ENCODE measurements at regions not wholly inside any gene's neighbourhood (a gene's known extent, or its start where the extent isn't known, plus 50 kb on each side); places are given as distances from the start of the nearest gene placed in this dataset.
"Not testable (repeated sequence)": the region's sequence is repeated elsewhere in the genome, so short reads cannot be mapped to it uniquely, and the experiment has no call there.

GRCh38 chr10:121316432-121316831 lies 281.8 kb downstream of the FGFR2 start:
- H3K4me3 Mint-ChIP-seq = no peak overlapping the region
- H3K4me1 Mint-ChIP-seq (ENCODE audit: low read depth in 2 of 2) = no peaks in the 10 kb centered on the region
- H3K27me3 Mint-ChIP-seq = peaks cover 2 to 11% of the 10 kb centered on the region in 2 donors
- H3K27ac Mint-ChIP-seq = no peak overlapping the region
- H3K36me3 Mint-ChIP-seq = no peaks in the 10 kb centered on the region
- H3K9me3 Mint-ChIP-seq = peaks cover 7% of the 10 kb centered on the region
- no peak for DNase-seq (ENCODE audit: low spot score)
- ATAC-seq = no peak

- H3K36me3 Mint-ChIP-seq = no peaks in the 10 kb centered on the region
- no peak overlapping the region for H3K4me3 Mint-ChIP-seq
- no peak for DNase-seq (ENCODE audit: low spot score)
- H3K27me3 Mint-ChIP-seq = peaks cover 2 to 11% of the 10 kb centered on the region in 2 donors
- H3K9me3 Mint-ChIP-seq = peaks cover 12% of the 10 kb centered on the region
- ATAC-seq = no peak
- H3K4me1 Mint-ChIP-seq (ENCODE audit: low read depth in 2 of 2) = no peaks in the 10 kb centered on the region
- no peak overlapping the region for H3K27ac Mint-ChIP-seq
Observed at GRCh38 chr10:121317374-121317773, 280.9 kb downstream of the FGFR2 start.

GRCh38 chr10:121322046-121322445 lies 276.2 kb downstream of the FGFR2 start:
- no peaks in the 10 kb centered on the region for H3K4me1 Mint-ChIP-seq (ENCODE audit: low read depth in 2 of 2)
- no peak overlapping the region for H3K27ac Mint-ChIP-seq
- H3K9me3 Mint-ChIP-seq = peaks cover 9% of the 10 kb centered on the region
- H3K27me3 Mint-ChIP-seq = peaks cover 5 to 15% of the 10 kb centered on the region in 2 donors
- no peak for DNase-seq (ENCODE audit: low spot score)
- no peaks in the 10 kb centered on the region for H3K36me3 Mint-ChIP-seq
- no peak for ATAC-seq
- no peak overlapping the region for H3K4me3 Mint-ChIP-seq

GRCh38 chr10:121322776-121323175 lies 275.5 kb downstream of the FGFR2 start:
- ATAC-seq = no peak
- Mint-ChIP-seq H3K4me3 (no peak overlapping the region), H3K9me3 (peaks cover 7% of the 10 kb centered on the region), H3K27me3 (peaks cover 5 to 15% of the 10 kb centered on the region in 2 donors), H3K4me1 (ENCODE audit: low read depth in 2 of 2) (no peaks in the 10 kb centered on the region), H3K27ac (no peak overlapping the region), H3K36me3 (no peaks in the 10 kb centered on the region)
- no peak for DNase-seq (ENCODE audit: low spot score)

- no peak for ATAC-seq
- Mint-ChIP-seq H3K4me3 (no peak overlapping the region), H3K9me3 (peaks cover 7% of the 10 kb centered on the region), H3K36me3 (no peaks in the 10 kb centered on the region), H3K4me1 (ENCODE audit: low read depth in 2 of 2) (no peaks in the 10 kb centered on the region), H3K27ac (no peak overlapping the region), H3K27me3 (peaks cover 5 to 15% of the 10 kb centered on the region in 2 donors)
- DNase-seq (ENCODE audit: low spot score) = no peak
Observed at GRCh38 chr10:121323443-121323842, 274.8 kb downstream of the FGFR2 start.

GRCh38 chr10:121324678-121325213 lies 273.5 kb downstream of the FGFR2 start:
- Mint-ChIP-seq H3K36me3 (no peaks in the 10 kb centered on the region), H3K9me3 (peaks cover 7% of the 10 kb centered on the region), H3K4me3 (no peak overlapping the region), H3K27ac (no peak overlapping the region), H3K27me3 (peaks cover 5 to 15% of the 10 kb centered on the region in 2 donors), H3K4me1 (ENCODE audit: low read depth in 2 of 2) (no peaks in the 10 kb centered on the region)
- no peak for DNase-seq (ENCODE audit: low spot score)
- ATAC-seq = no peak

GRCh38 chr10:121325490-121326231 lies 272.6 kb downstream of the FGFR2 start:
- Mint-ChIP-seq H3K36me3 (no peaks in the 10 kb centered on the region), H3K27ac (no peak overlapping the region), H3K9me3 (peaks cover 7% of the 10 kb centered on the region), H3K4me3 (no peak overlapping the region), H3K27me3 (peaks cover 8 to 20% of the 10 kb centered on the region in 2 donors), H3K4me1 (ENCODE audit: low read depth in 2 of 2) (no peaks in the 10 kb centered on the region)
- no peak for ATAC-seq
- DNase-seq (ENCODE audit: low spot score) = no peak

GRCh38 chr10:121326905-121327304 lies 271.3 kb downstream of the FGFR2 start:
- Mint-ChIP-seq H3K36me3 (no peaks in the 10 kb centered on the region), H3K9me3 (peaks cover 3% of the 10 kb centered on the region), H3K4me3 (no peak overlapping the region), H3K4me1 (ENCODE audit: low read depth in 2 of 2) (no peaks in the 10 kb centered on the region), H3K27me3 (peaks cover 6 to 16% of the 10 kb centered on the region in 2 donors), H3K27ac (no peak overlapping the region)
- DNase-seq (ENCODE audit: low spot score) = no peak
- no peak for ATAC-seq

- H3K9me3 Mint-ChIP-seq = peaks cover 3% of the 10 kb centered on the region
- no peak overlapping the region for H3K27ac Mint-ChIP-seq
- no peak for DNase-seq (ENCODE audit: low spot score)
- no peaks in the 10 kb centered on the region for H3K36me3 Mint-ChIP-seq
- H3K27me3 Mint-ChIP-seq = peaks cover 5 to 12% of the 10 kb centered on the region in 2 donors
- no peaks in the 10 kb centered on the region for H3K4me1 Mint-ChIP-seq (ENCODE audit: low read depth in 2 of 2)
- ATAC-seq = no peak
- no peak overlapping the region for H3K4me3 Mint-ChIP-seq
Observed at GRCh38 chr10:121327727-121328126, 270.5 kb downstream of the FGFR2 start.

- not testable (repeated sequence) for H3K9me3 Mint-ChIP-seq; H3K4me3 Mint-ChIP-seq; DNase-seq (ENCODE audit: low spot score); H3K27me3 Mint-ChIP-seq; H3K36me3 Mint-ChIP-seq; H3K27ac Mint-ChIP-seq; ATAC-seq; H3K4me1 Mint-ChIP-seq (ENCODE audit: low read depth in 2 of 2)
Observed at GRCh38 chr10:121329631-121330030, 268.6 kb downstream of the FGFR2 start.

- Mint-ChIP-seq H3K27ac (no peak overlapping the region), H3K4me1 (ENCODE audit: low read depth in 2 of 2) (no peaks in the 10 kb centered on the region)
- no peak for DNase-seq (ENCODE audit: low spot score)
Observed at GRCh38 chr10:121330563-121330962, 267.7 kb downstream of the FGFR2 start.

GRCh38 chr10:121332353-121332752 lies 265.9 kb downstream of the FGFR2 start:
- DNase-seq (ENCODE audit: low spot score) (no peak), ATAC-seq (no peak)
- no peak overlapping the region for H3K4me3 Mint-ChIP-seq
- no peak overlapping the region for H3K27ac Mint-ChIP-seq
- no peaks in the 10 kb centered on the region for H3K4me1 Mint-ChIP-seq (ENCODE audit: low read depth in 2 of 2)
- H3K9me3 Mint-ChIP-seq = peaks cover 4% of the 10 kb centered on the region
- peaks cover 3 to 8% of the 10 kb centered on the region in 2 donors for H3K27me3 Mint-ChIP-seq
- H3K36me3 Mint-ChIP-seq = no peaks in the 10 kb centered on the region

More at GRCh38 chr10:121330563-121330962, 267.7 kb downstream of the FGFR2 start:
- no peak for ATAC-seq
- peaks cover 3 to 8% of the 10 kb centered on the region in 2 donors for H3K27me3 Mint-ChIP-seq
- H3K36me3 Mint-ChIP-seq = no peaks in the 10 kb centered on the region
- no peak overlapping the region for H3K4me3 Mint-ChIP-seq
- H3K9me3 Mint-ChIP-seq = peaks cover 6% of the 10 kb centered on the region

- no peak overlapping the region for H3K27ac Mint-ChIP-seq
- DNase-seq (ENCODE audit: low spot score) (no peak), ATAC-seq (no peak)
- no peak overlapping the region for H3K4me3 Mint-ChIP-seq
- no peaks in the 10 kb centered on the region for H3K36me3 Mint-ChIP-seq
- H3K9me3 Mint-ChIP-seq = peaks cover 4% of the 10 kb centered on the region
- peaks cover 3 to 8% of the 10 kb centered on the region in 2 donors for H3K27me3 Mint-ChIP-seq
- H3K4me1 Mint-ChIP-seq (ENCODE audit: low read depth in 2 of 2) = no peaks in the 10 kb centered on the region
Observed at GRCh38 chr10:121332829-121333765, 265.1 kb downstream of the FGFR2 start.

Data from natural killer cell treated with Interleukin-12 subunit alpha and Interleukin-12 subunit beta and Interleukin-15 and Interleukin-18, amount 100 ng/mL, for 72 hours (primary cell).